ENCODE measurements at regions not wholly inside any gene's neighbourhood (a gene's known extent, or its start where the extent isn't known, plus 50 kb on each side); places are given as distances from the start of the nearest gene placed in this dataset.

GRCh38 chr3:72231439-72232196 is 446.7 kb upstream of the PROK2 start:
- TF ChIP-seq, protein P1, sequence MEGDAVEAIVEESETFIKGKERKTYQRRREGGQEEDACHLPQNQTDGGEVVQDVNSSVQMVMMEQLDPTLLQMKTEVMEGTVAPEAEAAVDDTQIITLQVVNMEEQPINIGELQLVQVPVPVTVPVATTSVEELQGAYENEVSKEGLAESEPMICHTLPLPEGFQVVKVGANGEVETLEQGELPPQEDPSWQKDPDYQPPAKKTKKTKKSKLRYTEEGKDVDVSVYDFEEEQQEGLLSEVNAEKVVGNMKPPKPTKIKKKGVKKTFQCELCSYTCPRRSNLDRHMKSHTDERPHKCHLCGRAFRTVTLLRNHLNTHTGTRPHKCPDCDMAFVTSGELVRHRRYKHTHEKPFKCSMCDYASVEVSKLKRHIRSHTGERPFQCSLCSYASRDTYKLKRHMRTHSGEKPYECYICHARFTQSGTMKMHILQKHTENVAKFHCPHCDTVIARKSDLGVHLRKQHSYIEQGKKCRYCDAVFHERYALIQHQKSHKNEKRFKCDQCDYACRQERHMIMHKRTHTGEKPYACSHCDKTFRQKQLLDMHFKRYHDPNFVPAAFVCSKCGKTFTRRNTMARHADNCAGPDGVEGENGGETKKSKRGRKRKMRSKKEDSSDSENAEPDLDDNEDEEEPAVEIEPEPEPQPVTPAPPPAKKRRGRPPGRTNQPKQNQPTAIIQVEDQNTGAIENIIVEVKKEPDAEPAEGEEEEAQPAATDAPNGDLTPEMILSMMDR (IDR thresholded peaks at IDR 0.05; ENCODE audit: low read length, missing control alignments): no peak
- no peak overlapping the region for H3K4me3 ChIP-seq (replicated peaks; ENCODE audit: low read depth, low read length)
- no peak for DNase-seq (ENCODE audit: low read depth)

GRCh38 chr3:72230774-72231379 is 445.9 kb upstream of the PROK2 start:
- DNase-seq (ENCODE audit: low read depth): no peak
- no peak overlapping the region for H3K4me3 ChIP-seq (replicated peaks; ENCODE audit: low read depth, low read length)
- TF ChIP-seq, protein P1 (IDR thresholded peaks at IDR 0.05; ENCODE audit: low read length, missing control alignments): no peak

DNA sequence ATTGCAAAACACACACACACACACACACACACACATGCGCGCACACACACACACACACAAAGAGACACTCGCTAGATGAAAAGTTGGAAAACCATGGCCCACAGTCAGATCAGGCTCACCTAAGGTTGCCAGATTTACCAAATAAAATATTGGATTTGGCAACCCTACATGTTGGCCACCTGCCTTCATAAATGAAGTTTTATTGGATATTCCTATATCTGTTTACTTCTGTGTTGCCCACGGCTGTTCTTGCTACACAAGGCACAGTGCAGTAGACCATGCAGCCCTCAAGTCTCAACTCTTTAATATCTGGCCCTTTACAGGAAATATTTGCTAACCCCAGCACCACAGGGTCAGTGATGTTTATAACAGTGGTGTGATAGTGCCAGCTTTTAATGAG is 445.0 kb upstream of the PROK2 start:
- H3K4me3 ChIP-seq (replicated peaks; ENCODE audit: low read depth, low read length): no peak overlapping the region
- DNase-seq (ENCODE audit: low read depth): no peak
- TF ChIP-seq, protein P1 (IDR thresholded peaks at IDR 0.05; ENCODE audit: low read length, missing control alignments): no peak

GRCh38 chr3:72227486-72228070 is 442.6 kb upstream of the PROK2 start:
- TF ChIP-seq, protein P1 (IDR thresholded peaks at IDR 0.05; ENCODE audit: low read length, missing control alignments): no peak
- DNase-seq (ENCODE audit: low read depth): peak; percentile 82

DNA sequence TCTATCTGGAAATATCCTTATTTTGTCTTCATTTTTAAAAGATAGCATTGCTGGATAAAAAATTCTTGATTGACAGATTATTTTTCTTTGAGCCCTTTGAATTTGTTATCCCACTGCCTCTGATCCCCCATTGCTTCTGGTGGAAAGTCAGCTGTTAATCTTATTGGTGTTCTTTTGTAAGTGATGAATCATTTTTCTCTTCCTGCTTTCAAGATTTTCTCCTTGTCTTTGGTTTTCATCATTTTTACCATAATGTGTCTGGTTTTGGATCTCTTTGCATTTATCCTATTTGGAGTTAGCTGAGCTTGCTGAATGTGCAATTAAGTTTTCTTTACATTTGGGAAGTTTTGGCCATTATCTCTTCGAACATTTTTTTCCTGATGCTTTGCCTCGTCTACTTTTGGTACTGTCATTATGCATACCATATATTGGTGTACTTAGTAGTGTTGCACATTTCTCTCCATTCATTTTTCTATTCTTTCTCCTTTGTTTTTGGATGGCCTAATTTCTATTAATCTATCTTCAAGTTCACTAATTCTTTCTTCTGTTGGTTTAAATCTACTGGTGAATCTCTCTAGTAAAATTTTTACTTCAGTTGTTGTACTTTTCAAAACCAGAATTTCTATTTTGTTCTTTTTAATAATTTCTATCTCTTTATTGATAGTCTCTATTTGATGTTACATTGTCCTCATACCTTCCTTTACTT is 440.0 kb upstream of the PROK2 start:
- no peak overlapping the region for H3K4me3 ChIP-seq (replicated peaks; ENCODE audit: low read depth, low read length)
- DNase-seq (ENCODE audit: low read depth): no peak
- TF ChIP-seq, protein P1 (IDR thresholded peaks at IDR 0.05; ENCODE audit: low read length, missing control alignments): no peak

More at GRCh38 chr3:72227486-72228070, 442.6 kb upstream of the PROK2 start:
- H3K4me3 ChIP-seq (replicated peaks; ENCODE audit: low read depth, low read length): no peak overlapping the region

- TF ChIP-seq, protein P1 (IDR thresholded peaks at IDR 0.05; ENCODE audit: low read length, missing control alignments): no peak
- no peak overlapping the region for H3K4me3 ChIP-seq (replicated peaks; ENCODE audit: low read depth, low read length)
- DNase-seq (ENCODE audit: low read depth): no peak
Observed at GRCh38 chr3:72223628-72224027, 438.7 kb upstream of the PROK2 start.

Measured in fibroblast of pulmonary artery (primary cell).